ENCODE measurements at regions not wholly inside any gene's neighbourhood (a gene's known extent, or its start where the extent isn't known, plus 50 kb on each side); places are given as distances from the start of the nearest gene placed in this dataset.
"Not testable (repeated sequence)": the region's sequence is repeated elsewhere in the genome, so short reads cannot be mapped to it uniquely, and the experiment has no call there.

DNA sequence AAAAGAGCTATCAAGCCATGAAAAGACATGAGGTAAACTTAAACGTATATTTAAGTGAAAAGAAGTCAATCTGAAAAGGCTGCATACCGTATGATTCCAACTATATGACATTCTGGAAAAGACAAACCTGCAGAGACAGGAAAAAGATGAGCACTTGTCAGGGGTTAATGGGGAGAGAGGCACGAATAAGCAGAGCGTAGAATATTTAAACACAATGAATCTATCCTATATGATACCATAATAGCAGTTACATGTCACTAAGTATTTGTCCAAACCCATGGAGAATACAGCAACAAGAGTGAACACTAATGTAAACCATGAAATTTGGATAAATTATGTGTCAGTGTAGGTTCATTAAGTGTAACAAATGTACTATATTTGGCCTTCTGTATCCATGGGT, 560.3 kb upstream of the ANO3 start:
- DNase-seq (ENCODE audit: low read depth, low spot score): no peak
- in situ Hi-C loops (cut with HindIII; ENCODE audit: low pct_unique_long_range_greater_than_20kb, low sequenced_read_pairs): no loop called here

DNA sequence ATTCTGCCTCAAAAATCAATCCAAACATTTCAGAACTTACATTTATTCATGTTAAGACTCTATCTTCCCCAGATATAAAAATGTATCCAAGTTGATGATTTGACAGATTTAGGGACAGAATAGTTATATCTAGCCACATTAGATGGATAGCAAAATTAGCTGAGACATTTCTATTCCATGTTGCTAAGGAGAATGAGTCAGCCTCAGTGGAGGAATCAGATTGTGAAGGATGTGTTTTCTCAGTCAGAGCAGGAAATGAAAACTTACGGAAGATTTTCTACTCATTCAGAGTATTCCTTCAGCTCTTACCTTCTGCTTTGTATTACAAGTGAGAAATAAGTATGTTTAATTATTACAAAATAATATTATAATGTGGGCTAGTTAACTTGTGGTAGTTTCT, 556.3 kb upstream of the ANO3 start:
- no peak for DNase-seq (ENCODE audit: low read depth, low spot score)
- in situ Hi-C loops (cut with HindIII; ENCODE audit: low pct_unique_long_range_greater_than_20kb, low sequenced_read_pairs): no loop called here

DNA sequence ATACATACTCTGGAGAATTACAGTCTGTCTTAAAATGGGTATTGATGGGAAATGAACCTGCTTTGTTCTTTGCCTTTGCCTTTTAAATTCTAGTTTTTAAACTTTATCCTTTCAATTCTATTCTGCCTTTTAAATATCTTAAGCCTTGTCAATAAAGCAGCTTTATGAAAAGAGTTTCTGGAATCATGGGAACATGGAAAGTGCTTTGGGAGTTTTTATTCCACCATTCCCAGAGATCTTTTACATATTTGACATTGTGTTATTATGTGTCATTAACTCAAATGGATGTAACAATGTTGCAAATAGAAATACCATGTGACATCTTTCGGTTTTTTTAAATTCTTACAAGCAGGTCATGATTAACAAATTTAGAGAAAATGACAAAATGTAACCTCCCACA, 555.7 kb upstream of the ANO3 start:
- no peak for DNase-seq (ENCODE audit: low read depth, low spot score)
- in situ Hi-C loops (cut with HindIII; ENCODE audit: low pct_unique_long_range_greater_than_20kb, low sequenced_read_pairs): no loop called here

DNA sequence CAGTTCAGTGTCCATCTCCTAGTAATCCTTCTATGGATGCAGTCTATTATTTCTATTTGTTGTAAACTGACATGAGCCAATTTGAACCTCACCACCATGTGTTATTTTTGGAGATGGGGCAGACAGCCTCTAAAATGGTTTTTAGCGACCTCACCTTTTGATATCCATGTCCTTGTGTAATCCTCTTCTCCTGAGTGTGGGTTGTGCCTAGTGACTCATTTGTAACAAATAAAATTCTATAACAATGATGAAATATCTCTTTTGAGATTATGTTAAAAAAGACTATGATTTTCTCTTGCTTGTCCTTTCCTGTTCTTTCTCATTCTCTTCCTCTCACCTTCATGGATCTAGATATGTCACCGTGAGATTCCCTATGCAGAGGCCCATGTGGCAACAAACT, 554.6 kb upstream of the ANO3 start:
- in situ Hi-C loops (cut with HindIII; ENCODE audit: low pct_unique_long_range_greater_than_20kb, low sequenced_read_pairs): no loop called here
- DNase-seq (ENCODE audit: low read depth, low spot score): no peak

DNA sequence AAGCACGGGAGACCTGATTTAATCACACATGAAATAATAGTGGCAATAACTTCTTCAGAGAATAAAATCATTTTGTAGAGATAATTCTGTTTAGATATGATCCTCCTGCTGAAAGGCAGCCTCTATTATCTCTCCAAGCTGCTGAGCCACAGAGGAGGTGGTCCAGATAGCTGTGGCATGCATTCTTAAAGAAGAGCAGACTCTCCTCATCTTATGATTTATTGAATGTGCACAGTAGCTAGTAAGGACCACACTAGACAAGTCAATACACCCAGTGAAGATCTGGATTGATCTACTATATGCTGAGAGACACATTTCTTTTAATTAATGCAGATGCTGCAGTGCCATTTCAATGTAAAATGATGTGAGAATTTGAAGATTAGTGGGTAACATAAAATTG, 552.9 kb upstream of the ANO3 start:
- DNase-seq (ENCODE audit: low read depth, low spot score): no peak
- in situ Hi-C loops (cut with HindIII; ENCODE audit: low pct_unique_long_range_greater_than_20kb, low sequenced_read_pairs): no loop called here

DNA sequence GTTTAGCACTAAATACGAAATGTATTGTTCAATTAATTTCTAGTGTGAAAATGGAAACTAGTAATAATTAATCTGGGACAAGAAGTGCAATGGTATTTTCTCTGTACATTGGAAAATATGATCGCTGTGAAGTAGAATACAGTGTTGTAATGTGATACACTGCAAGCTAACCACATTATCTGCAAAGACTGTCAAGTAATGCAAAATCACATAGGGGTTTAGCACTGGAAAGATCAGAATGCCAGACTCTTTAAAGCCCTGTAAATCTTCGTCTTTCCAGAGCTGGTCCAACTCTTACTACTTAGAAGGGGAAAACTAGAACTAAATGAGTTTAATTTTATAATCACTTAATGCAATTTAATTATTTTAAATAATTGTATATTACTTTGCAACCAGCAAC, 544.5 kb upstream of the ANO3 start:
- no peak for DNase-seq (ENCODE audit: low read depth, low spot score)
- in situ Hi-C loops (cut with HindIII; ENCODE audit: low pct_unique_long_range_greater_than_20kb, low sequenced_read_pairs): no loop called here

DNA sequence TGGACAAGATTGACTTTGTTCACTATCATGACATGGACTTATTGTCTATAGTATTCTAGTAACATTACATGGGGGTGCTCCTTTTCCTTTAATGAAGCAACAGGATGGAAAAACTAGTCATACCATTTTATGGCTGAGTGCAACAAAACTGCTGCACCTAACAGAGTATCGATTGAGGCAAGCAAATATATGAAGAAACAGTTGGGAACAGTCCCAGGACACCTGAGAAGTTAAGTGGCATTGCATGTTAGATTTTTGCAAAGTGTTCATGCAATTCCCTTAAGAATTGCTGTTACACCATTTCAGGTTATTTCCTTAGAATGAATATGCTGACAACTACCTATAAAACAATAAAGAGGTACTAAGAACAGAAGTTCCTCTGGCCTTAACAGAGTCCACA, 541.5 kb upstream of the ANO3 start:
- in situ Hi-C loops (cut with HindIII; ENCODE audit: low pct_unique_long_range_greater_than_20kb, low sequenced_read_pairs): no loop called here
- DNase-seq (ENCODE audit: low read depth, low spot score): no peak

DNA sequence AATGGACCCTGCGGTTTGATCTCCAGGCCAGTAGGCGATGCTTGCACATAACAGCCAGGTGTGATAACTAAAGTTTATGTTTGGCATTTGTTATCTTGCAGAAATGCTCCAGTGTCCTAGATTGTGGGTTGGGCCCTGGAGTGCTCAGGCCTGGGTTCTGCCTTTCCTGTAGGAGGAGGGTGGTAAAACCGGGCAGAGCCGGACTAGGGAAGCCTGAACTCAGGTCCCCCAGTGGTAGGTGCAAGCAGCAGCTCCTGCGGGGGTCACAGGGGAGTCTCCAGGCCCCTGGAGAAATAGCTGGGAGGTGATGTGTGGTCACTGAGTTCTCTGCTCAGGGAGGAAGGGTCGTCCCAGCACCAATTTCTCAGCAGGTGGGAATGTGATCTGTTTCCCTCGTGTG, 538.3 kb upstream of the ANO3 start:
- no peak for DNase-seq (ENCODE audit: low read depth, low spot score)
- in situ Hi-C loops (cut with HindIII; ENCODE audit: low pct_unique_long_range_greater_than_20kb, low sequenced_read_pairs): no loop called here

DNA sequence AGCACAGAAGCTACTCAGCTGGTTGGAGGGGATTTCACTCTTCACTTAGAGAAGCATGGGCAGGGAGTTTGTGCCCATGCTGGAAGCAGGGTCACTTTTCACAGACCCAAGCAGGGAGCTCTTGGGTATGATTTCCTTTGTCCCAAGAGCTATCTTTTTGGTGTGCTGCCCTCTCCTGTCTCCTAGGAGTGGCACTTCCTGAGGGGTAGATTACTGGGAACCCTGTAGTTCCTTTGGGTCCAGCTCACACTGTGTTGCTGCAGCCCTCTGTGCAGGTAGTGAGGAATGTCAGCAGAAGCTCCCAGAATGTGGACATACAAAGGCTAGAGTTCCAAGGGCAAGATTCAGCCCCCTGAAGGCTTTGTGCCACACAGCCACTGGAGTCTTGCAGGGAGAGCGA, 537.1 kb upstream of the ANO3 start:
- DNase-seq (ENCODE audit: low read depth, low spot score): no peak
- in situ Hi-C loops (cut with HindIII; ENCODE audit: low pct_unique_long_range_greater_than_20kb, low sequenced_read_pairs): no loop called here

DNA sequence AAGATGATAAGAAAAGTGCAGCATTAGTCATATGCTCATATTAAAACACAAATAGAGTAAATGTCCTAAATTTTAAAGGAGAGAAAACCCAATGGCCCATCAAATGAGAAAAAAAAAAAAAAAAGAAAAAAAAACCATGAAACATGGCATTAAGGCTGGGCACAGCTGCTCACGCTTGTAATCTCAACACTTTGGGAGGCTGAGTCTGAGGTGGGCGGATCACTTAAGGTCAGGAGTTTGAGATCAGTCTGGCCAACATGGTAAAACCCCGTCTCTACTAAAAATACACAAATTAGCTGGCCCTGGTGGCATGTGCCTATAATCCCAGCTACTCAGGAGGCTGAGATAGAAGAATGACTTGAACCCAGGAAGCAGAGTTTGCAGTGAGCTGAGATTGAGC, 515.5 kb upstream of the ANO3 start:
- in situ Hi-C loops (cut with HindIII; ENCODE audit: low pct_unique_long_range_greater_than_20kb, low sequenced_read_pairs): no loop called here
- no peak for DNase-seq (ENCODE audit: low read depth, low spot score)

DNA sequence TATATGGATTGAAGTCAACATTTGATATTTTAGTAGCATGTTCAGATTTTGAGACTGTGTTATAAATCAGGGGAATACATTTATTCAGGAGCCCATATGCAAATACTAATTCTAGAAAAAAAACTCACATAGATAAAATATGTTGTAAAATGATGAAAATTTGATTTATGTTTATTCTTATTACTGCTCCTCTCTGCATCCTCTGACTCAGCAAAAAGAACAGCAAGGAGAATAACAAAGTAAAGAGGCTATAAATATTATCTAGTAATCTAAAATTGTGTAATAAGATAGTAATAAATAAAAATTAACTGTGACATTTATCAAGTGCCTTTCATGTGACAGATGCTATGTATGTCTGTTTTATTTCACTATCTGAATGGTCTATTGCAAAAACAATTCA, 507.2 kb upstream of the ANO3 start:
- in situ Hi-C loops (cut with HindIII; ENCODE audit: low pct_unique_long_range_greater_than_20kb, low sequenced_read_pairs): no loop called here
- DNase-seq (ENCODE audit: low read depth, low spot score): no peak

DNA sequence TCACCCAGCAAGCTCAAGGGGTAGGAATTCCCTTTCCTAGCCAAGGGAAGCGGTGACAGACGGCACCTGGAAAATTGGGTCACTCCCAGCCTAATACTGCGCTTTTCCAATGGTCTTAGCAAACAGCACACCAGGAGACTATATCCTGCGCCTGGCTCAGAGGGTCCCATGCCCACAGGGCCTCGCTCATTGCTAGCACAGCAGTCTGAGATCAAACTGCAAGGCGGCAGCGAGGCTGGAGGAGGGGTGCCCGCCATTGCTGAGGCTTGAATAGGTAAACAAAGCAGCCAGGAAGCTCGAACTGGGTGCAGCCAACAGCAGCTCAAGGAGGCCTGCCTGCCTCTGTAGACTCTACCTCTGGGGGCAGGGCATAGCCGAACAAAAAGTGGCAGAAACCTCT, 500.4 kb upstream of the ANO3 start:
- DNase-seq (ENCODE audit: low read depth, low spot score); in situ Hi-C loops (cut with HindIII; ENCODE audit: low pct_unique_long_range_greater_than_20kb, low sequenced_read_pairs): not testable (repeated sequence)

DNA sequence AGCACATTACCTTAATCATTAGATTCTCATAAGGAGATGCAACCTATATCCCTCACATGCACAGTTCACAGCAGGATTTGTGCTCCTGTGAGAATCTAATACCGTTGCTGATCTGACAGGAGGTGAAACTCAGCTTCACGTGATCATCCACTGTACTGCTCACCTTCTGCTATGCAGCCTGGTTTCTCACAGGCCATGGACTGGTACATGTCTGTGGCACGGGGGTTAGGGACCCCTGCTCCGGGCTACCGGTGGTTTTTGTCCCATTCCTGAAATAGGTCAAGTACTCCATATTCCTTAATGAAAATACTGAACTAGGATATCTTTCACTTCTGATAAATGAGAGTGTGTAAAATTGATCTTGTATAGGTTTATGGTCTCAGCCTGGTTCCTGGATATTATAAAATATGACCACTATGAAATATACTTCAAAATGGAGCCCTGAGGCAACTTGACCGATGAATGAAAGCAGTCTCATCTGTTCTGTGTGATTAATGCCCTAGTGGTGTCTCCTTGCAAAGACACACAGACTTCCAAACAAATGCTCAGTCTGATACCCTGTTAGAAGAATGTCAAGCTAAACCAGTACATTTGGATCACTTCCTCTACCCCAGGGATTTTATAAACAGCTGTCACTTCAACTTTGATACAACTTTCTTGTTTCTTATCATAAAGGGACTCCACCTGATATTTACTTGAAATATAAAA, 492.9 kb upstream of the ANO3 start:
- in situ Hi-C loops (cut with HindIII; ENCODE audit: low pct_unique_long_range_greater_than_20kb, low sequenced_read_pairs): no loop called here
- peak; percentile 76 for DNase-seq (ENCODE audit: low read depth, low spot score)

DNA sequence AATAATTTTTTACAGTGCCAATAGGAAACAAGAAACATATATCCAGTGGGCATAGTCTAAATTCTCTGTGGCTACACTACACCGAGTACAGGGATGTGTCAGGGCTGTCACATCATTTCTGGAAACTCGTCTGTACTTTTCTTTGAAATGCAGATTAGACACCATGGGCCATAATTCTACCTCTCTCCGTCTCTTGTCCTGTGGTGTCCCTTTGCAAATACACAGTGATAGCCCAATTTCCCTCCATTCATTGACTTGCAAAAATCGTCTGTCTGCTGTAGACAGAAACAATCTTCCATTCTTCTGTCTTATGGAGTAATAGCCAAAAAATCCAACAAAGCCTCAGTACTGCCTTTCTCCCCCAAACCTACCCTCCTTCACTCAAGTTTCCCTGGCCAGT, 487.1 kb upstream of the ANO3 start:
- no peak for DNase-seq (ENCODE audit: low read depth, low spot score)
- in situ Hi-C loops (cut with HindIII; ENCODE audit: low pct_unique_long_range_greater_than_20kb, low sequenced_read_pairs): no loop called here

DNA sequence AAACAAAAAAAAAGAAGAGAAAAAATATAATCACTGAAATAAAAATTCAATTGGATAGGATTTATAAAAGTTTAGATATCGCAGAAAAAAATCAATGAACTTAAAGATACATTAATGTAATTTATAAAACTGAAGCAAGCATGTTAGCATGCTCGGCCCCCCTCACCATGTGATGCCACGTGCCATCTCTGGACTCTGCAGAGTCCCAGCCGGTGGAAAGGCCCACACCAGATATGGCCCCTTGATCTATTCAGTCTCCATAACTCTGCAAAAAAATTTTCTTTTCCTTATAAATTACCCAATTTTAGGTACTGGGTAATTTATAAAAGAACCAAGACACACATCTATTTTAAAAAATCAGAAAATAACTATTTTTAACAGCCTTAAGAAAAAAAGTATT, 476.0 kb upstream of the ANO3 start:
- DNase-seq (ENCODE audit: low read depth, low spot score): no peak
- in situ Hi-C loops (cut with HindIII; ENCODE audit: low pct_unique_long_range_greater_than_20kb, low sequenced_read_pairs): no loop called here

DNA sequence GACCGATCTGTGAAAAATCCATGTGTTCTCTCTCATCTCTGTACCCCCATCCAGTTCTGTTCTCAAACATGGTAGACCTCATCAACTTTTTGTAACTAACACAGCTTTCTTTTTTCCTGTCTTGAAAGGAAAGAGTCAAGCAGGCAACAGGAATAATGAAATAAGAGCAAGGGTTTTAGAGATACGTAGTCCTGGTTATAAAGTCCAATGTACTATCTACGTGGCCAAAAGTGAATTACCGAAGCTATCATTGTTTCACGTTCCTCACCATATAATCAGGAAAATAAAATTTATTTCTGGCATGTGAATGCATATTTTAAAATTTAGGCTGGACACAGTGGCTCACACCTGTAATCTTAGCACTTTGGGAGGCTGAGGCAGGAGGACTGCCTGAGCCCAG, 472.2 kb upstream of the ANO3 start:
- in situ Hi-C loops (cut with HindIII; ENCODE audit: low pct_unique_long_range_greater_than_20kb, low sequenced_read_pairs): no loop called here
- no peak for DNase-seq (ENCODE audit: low read depth, low spot score)

DNA sequence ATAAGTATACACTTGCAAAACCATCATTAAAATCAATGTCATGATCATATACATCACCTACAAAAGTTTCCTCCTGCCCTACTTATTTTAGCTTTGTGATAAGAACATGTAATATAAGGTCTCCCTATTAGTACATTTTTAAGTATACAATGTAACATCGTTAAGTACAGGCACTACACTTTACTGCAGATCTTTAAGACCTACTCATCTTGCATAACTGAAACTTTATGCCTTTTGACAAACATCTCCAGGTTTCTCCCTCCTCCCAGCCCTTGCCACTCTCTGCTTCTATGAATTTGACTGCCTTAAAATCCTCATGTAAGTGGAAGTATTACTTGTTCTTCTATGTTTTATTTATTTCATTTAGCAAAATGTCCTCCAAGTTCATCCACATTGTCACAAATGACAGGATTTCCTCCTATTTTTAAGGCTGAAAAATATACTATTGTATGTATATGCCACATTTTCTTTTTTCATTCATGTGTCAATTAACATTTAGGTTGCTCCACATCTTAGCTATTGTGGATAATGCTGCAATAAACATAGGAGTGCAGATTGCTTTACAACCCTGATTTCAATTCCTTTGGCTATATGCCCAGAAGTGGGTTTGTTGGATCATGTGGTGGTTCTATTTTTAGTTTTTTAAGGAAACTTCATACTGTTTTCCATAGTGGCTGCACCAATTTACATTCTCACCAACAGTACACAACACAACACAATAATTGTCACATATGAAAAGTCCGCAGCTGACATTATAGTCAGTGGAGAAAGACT, 471.1 kb upstream of the ANO3 start:
- peak; percentile 43 for DNase-seq (ENCODE audit: low read depth, low spot score)
- in situ Hi-C loops (cut with HindIII; ENCODE audit: low pct_unique_long_range_greater_than_20kb, low sequenced_read_pairs): no loop called here

DNA sequence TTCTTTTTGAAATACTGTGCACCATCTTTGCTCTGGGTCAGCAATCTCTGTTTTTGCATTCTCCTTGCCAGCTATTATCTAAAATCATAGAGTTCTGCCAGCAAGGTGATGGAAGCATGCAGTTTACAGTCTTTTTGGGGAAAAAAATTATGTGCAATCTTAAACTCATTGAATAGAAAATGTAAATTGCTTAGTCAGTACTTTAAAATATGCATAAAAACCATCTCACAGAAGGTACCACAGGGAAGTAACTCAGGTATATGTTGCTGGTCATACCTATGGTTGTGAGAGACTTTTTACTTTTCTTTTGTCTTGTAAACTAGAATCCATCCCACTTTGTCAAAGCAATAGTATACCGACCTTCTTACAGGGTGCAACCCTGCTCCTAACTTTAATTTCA, 469.8 kb upstream of the ANO3 start:
- DNase-seq (ENCODE audit: low read depth, low spot score): no peak
- in situ Hi-C loops (cut with HindIII; ENCODE audit: low pct_unique_long_range_greater_than_20kb, low sequenced_read_pairs): no loop called here

DNA sequence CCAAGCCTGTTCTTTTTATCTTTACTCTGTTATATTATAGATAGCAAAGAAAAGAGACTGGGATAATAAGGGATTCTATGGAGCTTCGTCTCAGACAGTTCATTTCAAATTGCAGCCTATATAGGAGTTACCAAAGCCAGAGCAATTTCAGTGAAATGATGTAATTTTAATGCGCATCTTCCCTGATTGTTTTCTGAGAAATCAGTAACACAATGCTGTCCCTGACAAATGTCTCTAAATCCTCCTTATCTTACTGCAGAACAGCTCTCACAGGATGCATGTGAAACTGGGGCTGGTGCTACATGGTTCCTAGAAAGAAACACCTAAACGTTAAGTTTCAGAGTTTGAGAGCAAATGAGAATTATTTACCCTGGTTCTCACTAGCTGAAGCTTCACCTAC, 467.9 kb upstream of the ANO3 start:
- in situ Hi-C loops (cut with HindIII; ENCODE audit: low pct_unique_long_range_greater_than_20kb, low sequenced_read_pairs): no loop called here
- no peak for DNase-seq (ENCODE audit: low read depth, low spot score)
